ENCODE measurements at regions not wholly inside any gene's neighbourhood (a gene's known extent, or its start where the extent isn't known, plus 50 kb on each side); places are given as distances from the start of the nearest gene placed in this dataset.

DNA sequence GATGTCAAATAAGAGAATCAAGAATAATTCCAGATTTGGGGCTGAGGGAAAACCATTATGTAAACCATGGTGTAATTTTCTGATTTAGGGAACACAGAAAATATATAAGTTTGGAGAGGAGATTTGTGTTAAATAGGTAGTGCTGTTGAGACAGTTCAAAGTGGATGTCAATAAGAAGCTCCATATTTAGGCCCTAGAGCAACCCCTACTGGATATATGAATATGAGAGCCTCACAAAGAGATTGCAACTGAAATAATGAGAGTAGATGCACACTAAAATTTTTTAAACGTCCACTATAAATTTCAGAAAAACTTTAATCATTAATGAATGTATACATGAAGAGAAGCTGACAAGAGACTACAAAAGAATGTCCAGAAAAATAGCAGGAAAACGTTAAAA lies 1447.8 kb upstream of the PRMT6 start:
- TF ChIP-seq SIN3A (IDR thresholded peaks at IDR 0.05; ENCODE audit: borderline replicate concordance, insufficient read depth, low read length) (no peak), POLR2AphosphoS5 (IDR thresholded peaks at IDR 0.05; ENCODE audit: low read depth, low read length) (no peak), FOXP2 (optimal IDR thresholded peaks at IDR 0.05; ENCODE audit: borderline replicate concordance, extremely low read depth, extremely low read length, insufficient read depth) (no peak), TAF1 (IDR thresholded peaks at IDR 0.05; ENCODE audit: borderline replicate concordance, insufficient read depth, low read length) (no peak)
- TF ChIP-seq, protein P1, sequence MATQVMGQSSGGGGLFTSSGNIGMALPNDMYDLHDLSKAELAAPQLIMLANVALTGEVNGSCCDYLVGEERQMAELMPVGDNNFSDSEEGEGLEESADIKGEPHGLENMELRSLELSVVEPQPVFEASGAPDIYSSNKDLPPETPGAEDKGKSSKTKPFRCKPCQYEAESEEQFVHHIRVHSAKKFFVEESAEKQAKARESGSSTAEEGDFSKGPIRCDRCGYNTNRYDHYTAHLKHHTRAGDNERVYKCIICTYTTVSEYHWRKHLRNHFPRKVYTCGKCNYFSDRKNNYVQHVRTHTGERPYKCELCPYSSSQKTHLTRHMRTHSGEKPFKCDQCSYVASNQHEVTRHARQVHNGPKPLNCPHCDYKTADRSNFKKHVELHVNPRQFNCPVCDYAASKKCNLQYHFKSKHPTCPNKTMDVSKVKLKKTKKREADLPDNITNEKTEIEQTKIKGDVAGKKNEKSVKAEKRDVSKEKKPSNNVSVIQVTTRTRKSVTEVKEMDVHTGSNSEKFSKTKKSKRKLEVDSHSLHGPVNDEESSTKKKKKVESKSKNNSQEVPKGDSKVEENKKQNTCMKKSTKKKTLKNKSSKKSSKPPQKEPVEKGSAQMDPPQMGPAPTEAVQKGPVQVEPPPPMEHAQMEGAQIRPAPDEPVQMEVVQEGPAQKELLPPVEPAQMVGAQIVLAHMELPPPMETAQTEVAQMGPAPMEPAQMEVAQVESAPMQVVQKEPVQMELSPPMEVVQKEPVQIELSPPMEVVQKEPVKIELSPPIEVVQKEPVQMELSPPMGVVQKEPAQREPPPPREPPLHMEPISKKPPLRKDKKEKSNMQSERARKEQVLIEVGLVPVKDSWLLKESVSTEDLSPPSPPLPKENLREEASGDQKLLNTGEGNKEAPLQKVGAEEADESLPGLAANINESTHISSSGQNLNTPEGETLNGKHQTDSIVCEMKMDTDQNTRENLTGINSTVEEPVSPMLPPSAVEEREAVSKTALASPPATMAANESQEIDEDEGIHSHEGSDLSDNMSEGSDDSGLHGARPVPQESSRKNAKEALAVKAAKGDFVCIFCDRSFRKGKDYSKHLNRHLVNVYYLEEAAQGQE (IDR thresholded peaks at IDR 0.05; ENCODE audit: insufficient read depth in 1 of 2, low read depth in 2 of 2, low read length in 2 of 2) = no peak

DNA sequence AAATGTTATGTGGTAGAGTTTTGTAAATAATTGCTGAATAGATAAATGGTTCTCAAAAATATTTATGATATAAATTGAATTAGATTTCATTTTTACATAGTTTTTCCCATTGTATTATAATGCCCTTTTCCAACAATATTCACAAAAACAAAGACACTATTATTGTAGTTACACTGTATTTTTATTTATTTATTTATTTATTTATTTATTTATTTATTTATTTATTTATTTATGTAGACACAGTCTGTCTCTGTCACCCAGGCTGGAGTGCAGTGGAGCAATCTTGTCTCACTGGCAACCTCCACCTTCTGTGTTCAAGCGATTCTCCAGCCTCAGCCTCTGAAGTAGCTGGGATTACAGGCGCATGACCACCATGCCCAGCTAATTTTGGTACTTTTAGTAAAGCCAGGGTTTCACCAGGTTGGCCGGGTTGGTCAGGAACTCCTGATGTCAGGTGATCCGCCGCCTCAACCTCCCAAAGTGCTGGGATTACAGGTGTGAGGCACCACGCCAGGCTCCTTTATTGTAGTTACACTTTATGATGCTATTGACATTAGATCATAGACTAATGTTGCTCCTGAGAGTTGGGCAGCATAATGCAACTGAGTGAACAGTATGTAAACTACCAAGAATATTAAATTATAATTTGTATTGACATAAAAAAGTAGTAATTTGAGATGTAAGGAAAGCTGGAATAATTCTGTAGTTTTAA lies 1430.0 kb upstream of the PRMT6 start:
- TF ChIP-seq SIN3A (IDR thresholded peaks at IDR 0.05; ENCODE audit: borderline replicate concordance, insufficient read depth, low read length) = no peak
- TF ChIP-seq, protein P1 (IDR thresholded peaks at IDR 0.05; ENCODE audit: insufficient read depth in 1 of 2, low read depth in 2 of 2, low read length in 2 of 2) = no peak
- no peak for TF ChIP-seq POLR2AphosphoS5 (IDR thresholded peaks at IDR 0.05; ENCODE audit: low read depth, low read length)
- TF ChIP-seq TAF1 (IDR thresholded peaks at IDR 0.05; ENCODE audit: borderline replicate concordance, insufficient read depth, low read length) = no peak
- TF ChIP-seq FOXP2 (optimal IDR thresholded peaks at IDR 0.05; ENCODE audit: borderline replicate concordance, extremely low read depth, extremely low read length, insufficient read depth) = no peak

DNA sequence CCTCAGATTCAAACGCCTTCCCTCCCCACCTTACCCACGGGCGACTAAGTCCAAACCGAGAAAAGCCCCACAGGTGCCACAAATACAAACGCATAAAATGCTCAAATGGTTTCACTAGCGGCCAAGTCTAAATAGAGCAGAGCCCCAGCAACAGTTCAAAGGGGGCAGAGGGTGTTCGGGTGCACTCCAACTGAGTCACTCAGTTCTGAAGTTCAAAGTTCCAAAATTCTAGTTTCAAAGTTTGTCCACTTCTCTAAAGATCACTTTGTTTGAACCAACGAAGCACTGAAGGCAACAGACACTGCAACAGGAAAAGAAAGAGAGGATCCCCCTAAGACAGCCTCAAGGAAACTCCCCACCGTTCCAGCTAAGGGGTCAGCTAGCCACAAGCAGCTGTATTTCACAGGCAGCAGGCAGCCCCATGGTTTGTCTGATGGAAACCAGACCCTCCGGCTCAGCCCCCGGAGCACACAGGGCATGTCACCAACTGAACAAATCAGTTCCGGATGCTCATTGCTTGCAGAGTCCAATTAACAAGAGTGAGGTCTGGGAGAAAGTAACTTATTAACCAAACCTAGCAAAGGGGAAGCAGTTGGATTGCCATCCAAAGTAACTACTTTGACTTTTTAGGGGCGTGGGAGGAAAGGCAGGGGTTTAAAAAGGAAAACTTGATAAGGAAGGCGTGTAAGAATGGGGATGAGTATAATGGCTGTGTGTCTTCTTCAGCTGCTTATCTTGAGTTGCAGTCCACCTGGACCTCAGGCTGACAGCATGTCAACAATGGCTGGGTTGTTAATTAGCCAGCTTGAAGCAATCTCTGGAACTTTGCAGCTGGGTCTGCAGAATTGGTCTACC lies 1423.9 kb upstream of the PRMT6 start:
- no peak for TF ChIP-seq FOXP2 (optimal IDR thresholded peaks at IDR 0.05; ENCODE audit: borderline replicate concordance, extremely low read depth, extremely low read length, insufficient read depth)
- TF ChIP-seq, protein P1 (IDR thresholded peaks at IDR 0.05; ENCODE audit: insufficient read depth in 1 of 2, low read depth in 2 of 2, low read length in 2 of 2) = no peak
- no peak for TF ChIP-seq SIN3A (IDR thresholded peaks at IDR 0.05; ENCODE audit: borderline replicate concordance, insufficient read depth, low read length)
- TF ChIP-seq POLR2AphosphoS5 (IDR thresholded peaks at IDR 0.05; ENCODE audit: low read depth, low read length) = no peak
- TF ChIP-seq TAF1 (IDR thresholded peaks at IDR 0.05; ENCODE audit: borderline replicate concordance, insufficient read depth, low read length) = no peak

DNA sequence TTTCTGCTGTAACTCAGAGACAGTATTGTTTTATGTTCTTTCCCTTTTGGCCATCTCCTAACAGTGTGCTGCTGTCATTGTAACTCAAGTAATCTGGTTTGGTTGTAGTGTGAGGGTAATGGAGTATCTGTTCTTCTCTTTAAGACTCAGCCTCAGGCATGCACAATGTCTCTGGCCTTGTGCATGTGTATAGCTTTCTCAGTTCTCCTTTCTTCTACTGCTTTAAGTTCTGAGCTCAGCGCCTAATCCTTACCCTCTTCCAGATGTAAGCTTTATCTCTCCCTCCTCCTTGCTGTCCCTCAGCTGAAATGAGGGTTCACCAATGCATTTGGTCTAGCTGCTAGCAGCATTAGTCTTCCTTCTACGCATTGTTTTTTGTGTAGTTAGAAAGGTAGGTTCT lies 1420.4 kb upstream of the PRMT6 start:
- TF ChIP-seq, protein P1 (IDR thresholded peaks at IDR 0.05; ENCODE audit: insufficient read depth in 1 of 2, low read depth in 2 of 2, low read length in 2 of 2) = no peak
- TF ChIP-seq POLR2AphosphoS5 (IDR thresholded peaks at IDR 0.05; ENCODE audit: low read depth, low read length) (no peak), SIN3A (IDR thresholded peaks at IDR 0.05; ENCODE audit: borderline replicate concordance, insufficient read depth, low read length) (no peak), FOXP2 (optimal IDR thresholded peaks at IDR 0.05; ENCODE audit: borderline replicate concordance, extremely low read depth, extremely low read length, insufficient read depth) (no peak), TAF1 (IDR thresholded peaks at IDR 0.05; ENCODE audit: borderline replicate concordance, insufficient read depth, low read length) (no peak)
